ENCODE measurements at regions not wholly inside any gene's neighbourhood (a gene's known extent, or its start where the extent isn't known, plus 50 kb on each side); places are given as distances from the start of the nearest gene placed in this dataset.
"Not testable (repeated sequence)": the region's sequence is repeated elsewhere in the genome, so short reads cannot be mapped to it uniquely, and the experiment has no call there.

GRCh38 chr15:66635817-66636216, 66.2 kb upstream of the SMAD6 start:
- DNase-seq (ENCODE audit: low spot score) = no peak

DNA sequence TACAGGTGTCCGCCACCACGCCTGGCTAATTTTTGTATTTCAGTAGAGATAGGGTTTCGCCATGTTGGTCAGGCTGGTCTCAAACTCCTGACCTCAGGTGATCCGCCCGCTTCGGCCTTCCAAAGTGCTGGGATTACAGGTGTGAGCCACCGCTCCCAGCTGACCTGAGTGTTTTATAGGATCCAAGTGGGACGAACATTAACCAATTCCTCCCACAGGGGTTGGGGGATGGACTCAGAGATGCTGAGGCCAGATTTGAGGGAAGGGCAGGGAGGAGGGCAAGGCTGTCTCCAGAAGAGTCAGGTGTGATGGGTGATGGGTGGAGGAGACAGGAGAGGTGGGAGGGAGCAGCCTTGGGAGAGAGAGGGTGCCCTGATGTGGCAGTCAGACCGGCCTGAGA, 65.0 kb upstream of the SMAD6 start:
- not testable (repeated sequence) for DNase-seq (ENCODE audit: low spot score)

DNA sequence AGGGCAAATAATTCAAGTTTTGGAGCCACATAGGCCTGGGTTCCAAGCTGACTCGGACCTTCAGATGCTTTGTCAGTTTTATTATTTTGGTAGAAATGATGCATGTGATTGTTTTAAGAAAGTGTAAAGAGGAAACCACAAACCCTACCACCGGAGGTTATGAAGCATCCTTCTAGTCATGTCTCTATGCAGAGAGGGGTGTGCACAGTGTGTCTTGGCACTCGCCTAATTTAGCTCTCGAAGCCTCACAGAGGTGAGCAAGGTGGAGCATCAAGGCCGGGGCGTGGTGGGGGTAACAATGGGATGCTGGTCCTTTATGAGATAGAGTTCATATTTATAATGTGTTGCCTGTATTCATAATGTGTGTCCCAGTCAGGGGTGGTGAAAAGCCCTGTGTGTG, 63.7 kb upstream of the SMAD6 start:
- no peak for DNase-seq (ENCODE audit: low spot score)

- DNase-seq (ENCODE audit: low spot score) = no peak
Measured at GRCh38 chr15:66641485-66642315, 60.3 kb upstream of the SMAD6 start.

- DNase-seq (ENCODE audit: low spot score) = no peak
Measured at GRCh38 chr15:66642514-66642913, 59.5 kb upstream of the SMAD6 start.

GRCh38 chr15:66643033-66643432, 59.0 kb upstream of the SMAD6 start:
- no peak for DNase-seq (ENCODE audit: low spot score)

DNA sequence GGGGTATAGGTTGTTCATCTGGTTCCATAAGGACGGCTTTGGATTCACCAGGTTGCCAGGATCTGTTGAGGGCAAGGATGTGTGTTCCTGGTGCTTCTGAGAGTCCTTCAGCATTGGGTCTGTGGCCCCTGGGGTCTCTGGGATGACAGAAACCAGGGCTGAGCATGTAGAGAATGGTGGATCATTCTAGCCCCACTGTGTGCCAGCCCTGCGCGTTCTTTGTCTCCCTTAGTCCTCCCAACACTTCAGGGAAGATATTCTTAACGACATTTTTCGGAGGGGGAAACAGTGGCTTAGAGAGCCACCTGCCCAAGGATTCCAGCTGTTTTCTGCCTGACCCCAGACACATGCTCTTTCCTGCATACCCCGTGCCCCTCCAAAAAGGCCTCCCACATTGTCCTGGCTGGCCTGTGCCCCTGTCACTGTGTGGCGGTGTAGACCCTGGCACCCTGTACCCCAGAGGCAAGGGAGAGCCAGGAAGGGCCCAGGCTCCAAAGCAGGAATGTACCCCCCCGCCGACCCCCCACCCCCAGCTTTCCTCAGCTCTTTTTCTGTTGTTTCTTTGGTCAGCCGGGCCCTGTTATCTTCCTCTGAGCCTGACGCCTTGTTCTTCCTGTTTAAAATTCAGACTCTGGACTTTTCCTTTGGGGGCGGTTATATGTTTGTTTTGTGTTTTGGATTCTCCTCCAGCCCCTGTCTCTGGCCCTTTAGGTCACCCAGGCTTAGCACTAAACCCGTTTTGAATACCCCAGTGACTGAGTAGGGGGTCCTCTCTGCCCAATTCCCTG, 57.8 kb upstream of the SMAD6 start:
- DNase-seq (ENCODE audit: low spot score) = no peak

DNA sequence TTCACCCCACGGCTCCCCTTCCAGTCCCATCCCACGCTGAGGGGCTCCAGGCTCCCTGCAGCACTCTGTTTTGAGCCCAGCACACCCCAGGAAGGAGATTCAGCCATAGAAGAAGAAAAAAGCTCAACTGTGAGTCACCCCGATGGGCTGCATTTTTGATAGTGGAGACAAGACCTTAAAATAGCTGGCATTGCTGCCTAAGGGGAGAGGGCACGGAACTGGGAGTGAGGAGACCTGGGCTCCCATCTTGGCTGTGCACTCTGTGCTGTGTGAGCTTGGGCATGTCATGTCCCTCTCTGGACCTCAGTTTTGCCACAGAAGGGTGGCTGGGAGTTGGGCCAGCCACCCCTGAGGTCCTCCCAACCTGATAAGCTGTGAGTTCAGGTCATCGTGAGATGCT, 57.2 kb upstream of the SMAD6 start:
- peak; percentile 77 for DNase-seq (ENCODE audit: low spot score)

DNA sequence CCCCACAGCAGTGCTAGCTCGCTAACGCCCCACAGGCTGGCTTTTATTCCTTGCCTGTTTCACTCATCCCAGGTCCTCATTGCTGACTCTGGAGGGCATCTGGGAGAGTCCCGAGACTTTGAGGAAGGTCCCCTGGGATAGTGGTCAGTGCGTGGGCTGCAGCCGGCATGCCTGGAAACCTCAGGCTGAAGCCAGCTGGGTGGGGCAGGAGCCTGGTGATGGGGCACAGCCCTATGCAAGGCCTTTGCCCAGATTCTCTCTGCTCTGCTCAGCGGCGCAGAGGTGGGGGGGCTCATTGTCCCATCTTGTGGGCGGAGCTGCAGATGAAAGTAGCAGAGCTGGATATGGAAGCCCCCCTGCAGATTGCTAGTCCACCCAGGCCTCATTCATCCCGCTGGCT, 55.7 kb upstream of the SMAD6 start:
- DNase-seq (ENCODE audit: low spot score) = no peak

DNA sequence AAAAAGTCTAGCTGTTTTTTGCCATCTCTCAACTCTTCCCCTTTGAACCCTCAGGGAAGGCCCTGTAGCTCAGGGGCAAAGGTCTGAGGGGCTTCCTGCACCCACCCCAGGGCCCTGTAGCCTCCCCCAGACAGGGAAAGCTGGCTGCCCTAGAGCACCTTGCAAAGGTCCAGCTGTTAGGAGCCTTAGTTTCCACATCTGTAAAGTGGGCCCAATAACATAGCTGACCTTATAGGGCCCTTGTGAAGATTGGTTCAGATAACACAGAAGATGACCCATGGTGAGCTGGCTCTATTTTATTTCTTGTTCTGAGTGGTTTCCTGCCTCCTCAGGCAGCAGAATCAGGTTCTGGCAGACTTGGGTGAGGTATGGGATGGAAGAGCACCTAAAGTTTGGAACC, 55.2 kb upstream of the SMAD6 start:
- DNase-seq (ENCODE audit: low spot score) = no peak

GRCh38 chr15:66647358-66647757, 54.7 kb upstream of the SMAD6 start:
- DNase-seq (ENCODE audit: low spot score) = peak; percentile 66

- DNase-seq (ENCODE audit: low spot score) = no peak
Measured at GRCh38 chr15:66648588-66648987, 53.4 kb upstream of the SMAD6 start.

GRCh38 chr15:66649235-66649984, 52.6 kb upstream of the SMAD6 start:
- no peak for DNase-seq (ENCODE audit: low spot score)

GRCh38 chr15:66650433-66650832, 51.6 kb upstream of the SMAD6 start:
- no peak for DNase-seq (ENCODE audit: low spot score)

DNA sequence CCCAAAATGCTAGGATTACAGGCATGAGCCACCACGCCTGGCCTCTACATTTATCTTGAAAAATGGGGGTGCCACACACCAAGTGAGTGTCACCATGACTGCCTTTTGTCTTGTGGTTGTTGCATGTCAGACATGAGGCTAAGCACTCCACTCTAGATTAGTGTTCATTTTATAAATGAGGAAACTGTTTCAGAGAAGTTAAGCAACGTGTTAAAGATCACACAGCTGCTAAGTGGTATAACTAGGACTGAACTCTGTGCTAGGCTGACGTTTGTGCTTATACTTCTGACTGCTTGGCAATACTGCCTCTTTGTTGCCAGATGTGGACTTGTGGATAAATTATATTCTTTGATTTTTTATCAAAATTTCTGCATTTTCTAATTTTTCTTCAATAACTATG, 50.8 kb upstream of the SMAD6 start:
- DNase-seq (ENCODE audit: low spot score) = no peak

DNA sequence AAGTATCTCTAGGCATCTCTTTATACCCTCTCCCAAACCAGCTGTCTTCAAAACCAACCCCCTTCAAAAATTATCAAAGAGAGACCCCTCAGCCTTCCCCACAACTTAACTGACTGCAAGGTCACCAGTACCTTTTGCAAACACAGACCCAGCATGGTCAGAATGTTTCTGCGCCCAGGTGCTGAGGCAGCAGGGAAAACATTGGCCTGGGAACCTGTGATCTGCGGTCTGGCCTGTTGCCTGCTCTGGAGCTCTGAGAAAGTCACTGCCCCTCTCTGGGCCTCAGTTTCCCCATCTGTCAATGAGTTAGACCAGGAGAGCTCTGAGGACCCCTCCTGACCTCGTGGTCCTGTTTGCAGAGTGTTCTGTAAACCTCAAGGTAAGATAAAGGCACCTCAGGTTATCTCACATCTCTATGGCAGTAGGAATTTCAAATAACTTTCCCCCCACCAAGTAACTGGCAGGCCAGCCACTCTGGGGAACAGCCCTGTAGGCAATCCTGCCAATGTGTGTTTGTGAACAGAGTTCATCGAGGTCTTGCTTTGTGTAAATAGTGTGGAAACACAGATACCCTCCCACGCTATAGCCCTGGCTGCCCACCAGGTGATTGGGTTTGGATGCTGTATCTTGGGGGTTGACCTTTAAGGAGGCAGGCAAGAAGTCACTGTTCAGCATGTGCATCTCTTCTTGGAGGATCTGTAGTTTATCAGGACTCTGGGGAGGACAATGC, 50.0 kb upstream of the SMAD6 start:
- no peak for DNase-seq (ENCODE audit: low spot score)

Measured in umbilical cord (tissue), 1 donor.